HEK293T (cell line): ENCODE measurements at regions not wholly inside any gene's neighbourhood (a gene's known extent, or its start where the extent isn't known, plus 50 kb on each side); places are given as distances from the start of the nearest gene placed in this dataset.

ENCODE experiments used
- ARNT ChIP-seq: fragments of 450-650 bp; IDR thresholded peaks from 2 replicates; pipeline ENCODE4 v1.6.1; 2017; ENCODE audit warnings: mild to moderate bottlenecking
- ELF4 ChIP-seq: fragments of 450-650 bp; IDR thresholded peaks from 2 replicates; pipeline ENCODE4 v1.6.1; 2017; ENCODE audit warnings: antibody characterized with exemption
- FOXA1 ChIP-seq: fragments of 450-650 bp; IDR thresholded peaks from 2 replicates; pipeline ENCODE4 v1.6.1; 2016; ENCODE audit warnings: mild to moderate bottlenecking
- L3MBTL2 ChIP-seq: fragments of 450-650 bp; conservative IDR thresholded peaks from 2 replicates; pipeline ENCODE4 v1.6.1; 2016; ENCODE audit warnings: mild to moderate bottlenecking
- LEF1 ChIP-seq: fragments of 450-650 bp; IDR thresholded peaks from 2 replicates; pipeline ENCODE4 v1.6.1; 2017; ENCODE audit warnings: mild to moderate bottlenecking, borderline replicate concordance
- SUZ12 ChIP-seq: fragments of 450-650 bp; IDR thresholded peaks from 2 replicates; pipeline ENCODE4 v1.6.1; 2016; ENCODE audit warnings: mild to moderate bottlenecking
- ZNF384 ChIP-seq: fragments of 450-650 bp; IDR thresholded peaks from 2 replicates; pipeline ENCODE4 v1.6.1; 2016

DNA sequence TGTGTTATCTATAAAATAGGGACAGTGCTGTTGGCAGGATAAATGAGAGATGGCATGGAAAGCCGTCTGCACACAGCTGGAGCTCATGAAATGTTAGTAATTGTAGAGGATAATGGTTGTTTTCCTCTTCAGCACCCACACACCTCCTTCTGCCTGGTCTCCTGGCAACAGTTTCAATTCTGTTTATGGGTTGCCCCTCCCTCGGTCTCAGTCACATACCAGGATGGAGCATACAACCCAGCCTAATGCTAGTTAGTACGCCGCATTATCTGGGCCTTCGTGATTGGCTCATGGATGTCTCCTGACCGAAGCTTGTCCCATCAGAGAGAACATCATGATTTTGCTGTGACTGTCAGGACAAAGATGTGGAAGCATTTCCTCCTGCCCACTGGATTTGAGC lies 126.2 kb upstream of the WSCD1 start:
- TF ChIP-seq ZNF384 (no peak), LEF1 (no peak), SUZ12 (no peak), FOXA1 (no peak), L3MBTL2 (no peak), ARNT (no peak), ELF4 (no peak)
